H1 (cell line): ENCODE measurements at regions not wholly inside any gene's neighbourhood (a gene's known extent, or its start where the extent isn't known, plus 50 kb on each side); places are given as distances from the start of the nearest gene placed in this dataset.

Experiments
- CTCF ChIA-PET: fragments of 300-600 bp; sonication (Branson Sonifier 250); formaldehyde crosslinking; loops from one replicate; lab custom pipeline; 2021; ENCODE audit not compliant: partially characterized antibody; lab: Charles Lee
- POLR2A ChIA-PET: fragments of 300-600 bp; sonication (Branson Sonifier 250); formaldehyde crosslinking; loops from one replicate; lab custom pipeline; 2021; ENCODE audit warnings: inconsistent platforms; ENCODE audit not compliant: partially characterized antibody; lab: Charles Lee
- DNase-seq, 2 experiments: peaks; one replicate each; pipeline versions ENCODE4 v3.0.0 to v3.0.0-alpha.2; 2010 to 2022; ENCODE audit warnings: low spot score in 2 of 2, low read depth in 1 of 2, mixed read lengths in 1 of 2
- FAIRE-seq: peaks from 2 replicates; lab custom pipeline; 2011; peaks lifted over from hg19 to GRCh38; lab: Jason Lieb, UNC
- H2AFZ ChIP-seq: 2 replicates; pipeline ENCODE4 v1.8.1; 2012; ENCODE audit warnings: low read length, inconsistent platforms
- H2AK5ac ChIP-seq: 2 replicates; pipeline ENCODE4 v1.6.1; 2013; ENCODE audit warnings: low read depth, low read length
- H2BK120ac ChIP-seq: replicated peaks from 2 replicates; pipeline ENCODE3; 2013; ENCODE audit warnings: low read depth, low read length, inconsistent platforms
- H2BK12ac ChIP-seq: 2 replicates; pipeline ENCODE4 v1.6.1; 2013; ENCODE audit warnings: low read depth, low read length
- H2BK15ac ChIP-seq: 2 replicates; pipeline ENCODE4 v1.6.1; 2013; ENCODE audit warnings: low read length
- H2BK20ac ChIP-seq: 2 replicates; pipeline ENCODE4 v1.6.1; 2013; ENCODE audit warnings: low read length
- H2BK5ac ChIP-seq: 2 replicates; pipeline ENCODE4 v1.6.1; 2013; ENCODE audit warnings: low read depth, low read length
- H3K14ac ChIP-seq: 2 replicates; pipeline ENCODE4 v1.6.1; 2013; ENCODE audit warnings: inconsistent platforms; ENCODE audit not compliant: insufficient read length
- H3K18ac ChIP-seq: 2 replicates; pipeline ENCODE4 v1.6.1; 2013; ENCODE audit warnings: low read length; ENCODE audit errors: extremely low read depth
- H3K23ac ChIP-seq: 2 replicates; pipeline ENCODE4 v1.6.1; 2013; ENCODE audit warnings: inconsistent platforms; ENCODE audit not compliant: insufficient read length
- H3K23me2 ChIP-seq: 2 replicates; pipeline ENCODE4 v1.6.1; 2013; ENCODE audit warnings: low read depth, low read length
- H3K27ac ChIP-seq: 2 replicates; pipeline ENCODE4 v1.6.1; 2011; ENCODE audit warnings: low read depth, low read length, inconsistent platforms
- H3K27me3 ChIP-seq, 4 experiments: replicated peaks in 1 of 4; 1 replicate in 1 of 4; 2 replicates in 3 of 4; pipeline versions ENCODE4 v1.6.1 to v1.8.1; 2011 to 2013; ENCODE audit warnings: low read length in 3 of 4, mild to moderate bottlenecking in 3 of 4, inconsistent platforms in 2 of 4, mixed read lengths in 2 of 4, moderate library complexity in 1 of 4; ENCODE audit not compliant: control insufficient read depth in 3 of 4, insufficient read depth in 3 of 4; ENCODE audit errors: extremely low read depth in 1 of 4
- H3K36me3 ChIP-seq, 4 experiments: 2 replicates each; pipeline versions ENCODE4 v1.6.1 to v1.8.1; 2011 to 2013; ENCODE audit warnings: mild to moderate bottlenecking in 4 of 4, low read length in 3 of 4, moderate library complexity in 2 of 4, control low read depth in 1 of 4, inconsistent platforms in 1 of 4; ENCODE audit not compliant: insufficient read depth in 4 of 4, control insufficient read depth in 2 of 4
- H3K4ac ChIP-seq: replicated peaks from 2 replicates; pipeline ENCODE3; 2013; ENCODE audit warnings: low read length, low read depth, mixed read lengths, inconsistent platforms; ENCODE audit not compliant: insufficient read length
- H3K4me1 ChIP-seq, 4 experiments: replicated peaks in 1 of 4; 1 replicate in 1 of 4; 2 replicates in 3 of 4; pipeline versions ENCODE4 v1.6.1 to v1.8.1; 2011 to 2013; ENCODE audit warnings: low read length in 3 of 4, inconsistent platforms in 2 of 4, mixed read lengths in 1 of 4; ENCODE audit not compliant: insufficient read depth in 4 of 4, control insufficient read depth in 3 of 4
- H3K4me2 ChIP-seq, 2 experiments: 2 replicates each; pipeline versions ENCODE4 v1.6.1 to v1.8.1; 2011 to 2013; ENCODE audit warnings: low read depth in 2 of 2, low read length in 2 of 2, control low read depth in 1 of 2, inconsistent platforms in 1 of 2, mild to moderate bottlenecking in 1 of 2; ENCODE audit not compliant: insufficient read depth in 1 of 2
- H3K4me3 ChIP-seq, 4 experiments: fragments of 200-600, 300-600 bp in 1 of 4; sonication (generic), shearing (Covaris generic), sonication (Bioruptor Twin) in 1 of 4; 2 replicates each; pipeline versions ENCODE4 v1.5.1 to v1.8.1; 2011 to 2016; ENCODE audit warnings: low read length in 4 of 4, low read depth in 3 of 4, control low read depth in 2 of 4, inconsistent platforms in 2 of 4, mild to moderate bottlenecking in 2 of 4, mixed read lengths in 1 of 4, moderate library complexity in 1 of 4; ENCODE audit not compliant: insufficient read depth in 2 of 4; ENCODE audit errors: extremely low read depth in 1 of 4
- H3K56ac ChIP-seq: replicated peaks from 2 replicates; pipeline ENCODE3; 2013; ENCODE audit warnings: low read depth, mild to moderate bottlenecking, mixed read lengths, low read length, inconsistent platforms; ENCODE audit not compliant: insufficient read length
- H3K79me1 ChIP-seq: 2 replicates; pipeline ENCODE4 v1.6.1; 2013; ENCODE audit warnings: low read depth, low read length, control low read depth
- H3K79me2 ChIP-seq, 2 experiments: 2 replicates each; pipeline versions ENCODE4 v1.6.1 to v1.8.1; 2012 to 2013; ENCODE audit warnings: low read length in 2 of 2, mild to moderate bottlenecking in 2 of 2, inconsistent platforms in 1 of 2; ENCODE audit not compliant: insufficient read depth in 2 of 2, control insufficient read depth in 1 of 2
- H3K9ac ChIP-seq, 4 experiments: replicated peaks in 1 of 4; 1 replicate in 1 of 4; 2 replicates in 3 of 4; pipeline versions ENCODE4 v1.6.1 to v1.8.1; 2011 to 2013; ENCODE audit warnings: low read depth in 3 of 4, low read length in 3 of 4, control low read depth in 2 of 4, mild to moderate bottlenecking in 2 of 4, moderate library complexity in 2 of 4, inconsistent platforms in 1 of 4; ENCODE audit errors: extremely low read depth in 1 of 4
- H3K9me3 ChIP-seq, 2 experiments: 2 replicates each; pipeline versions ENCODE4 v1.6.1 to v1.8.1; 2012 to 2013; ENCODE audit warnings: mild to moderate bottlenecking in 2 of 2, moderate library complexity in 2 of 2, control low read depth in 1 of 2, inconsistent platforms in 1 of 2, low read depth in 1 of 2, low read length in 1 of 2, mixed read lengths in 1 of 2; ENCODE audit not compliant: insufficient read depth in 2 of 2
- H4K20me1 ChIP-seq, 2 experiments: replicated peaks in 1 of 2; 2 replicates each; pipeline versions ENCODE3 to v1.8.1; 2011 to 2013; ENCODE audit warnings: inconsistent platforms in 2 of 2, low read length in 2 of 2, mild to moderate bottlenecking in 1 of 2; ENCODE audit not compliant: insufficient read depth in 2 of 2, control insufficient read depth in 1 of 2
- H4K5ac ChIP-seq: 2 replicates; pipeline ENCODE4 v1.6.1; 2013; ENCODE audit warnings: low read length, low read depth, mixed read lengths, inconsistent platforms; ENCODE audit not compliant: insufficient read length
- H4K8ac ChIP-seq: 2 replicates; pipeline ENCODE4 v1.8.0; 2013; ENCODE audit warnings: mild to moderate bottlenecking, moderate library complexity, low read length, inconsistent platforms; ENCODE audit not compliant: insufficient read depth; ENCODE audit errors: extremely low read depth
- H4K91ac ChIP-seq: replicated peaks from 2 replicates; pipeline ENCODE3; 2013; ENCODE audit warnings: low read length, mixed read lengths, inconsistent platforms; ENCODE audit not compliant: insufficient read length
- ASH2L ChIP-seq: fragments of 200-600, 300-600 bp; sonication (generic); IDR thresholded peaks from one replicate; pipeline ENCODE4 v1.7.1; 2017; ENCODE audit warnings: low read length
- CBX5 ChIP-seq: fragments of 300-800, 300-1000 bp; sonication (generic); IDR thresholded peaks from 2 replicates; pipeline ENCODE4 v1.7.1; 2016; ENCODE audit warnings: antibody characterized with exemption, low read length, low read depth
- CHD2 ChIP-seq: IDR thresholded peaks from 2 replicates; pipeline ENCODE4 v1.6.1; 2012; ENCODE audit warnings: low read length, improper control_type of control experiment
- GABPA ChIP-seq: IDR thresholded peaks from 2 replicates; pipeline ENCODE4 v1.6.1; 2011; ENCODE audit warnings: mild to moderate bottlenecking, low read length, moderate library complexity, borderline replicate concordance; ENCODE audit not compliant: insufficient read depth
- HDAC2 ChIP-seq, 2 experiments: fragments of 300-600 bp in 1 of 2; sonication (generic) in 1 of 2; IDR thresholded peaks; 2 replicates each; pipeline ENCODE4 v1.6.1; 2011 to 2012; ENCODE audit warnings: low read depth in 2 of 2, low read length in 2 of 2, mild to moderate bottlenecking in 2 of 2, moderate library complexity in 2 of 2, borderline replicate concordance in 1 of 2, inconsistent platforms in 1 of 2
- HDAC6 ChIP-seq: IDR thresholded peaks from one replicate; pipeline ENCODE4 v1.7.1; 2012; ENCODE audit warnings: low read depth, mild to moderate bottlenecking, inconsistent platforms, low read length, moderate library complexity
- JUN ChIP-seq: IDR thresholded peaks from 2 replicates; pipeline ENCODE4 v1.6.1; 2011; ENCODE audit warnings: low read depth, mild to moderate bottlenecking, improper control_type of control experiment, low read length
- JUND ChIP-seq: IDR thresholded peaks from 2 replicates; pipeline ENCODE4 v1.6.1; 2011; ENCODE audit warnings: mild to moderate bottlenecking, improper control_type of control experiment, low read length
- KDM4A ChIP-seq: IDR thresholded peaks from one replicate; pipeline ENCODE4 v1.7.1; 2012; ENCODE audit warnings: low read depth, mild to moderate bottlenecking, moderate library complexity, low read length, inconsistent platforms; ENCODE audit not compliant: severe bottlenecking
- RBBP5 ChIP-seq: IDR thresholded peaks from 2 replicates; pipeline ENCODE4 v1.7.1; 2012; ENCODE audit warnings: low read depth, mild to moderate bottlenecking, inconsistent platforms, low read length, moderate library complexity, borderline replicate concordance
- RXRA ChIP-seq: IDR thresholded peaks from 2 replicates; pipeline ENCODE4 v1.6.1; 2011; ENCODE audit warnings: low read depth, mild to moderate bottlenecking, low read length, moderate library complexity; ENCODE audit not compliant: insufficient read depth
- SIRT6 ChIP-seq: IDR thresholded peaks from one replicate; pipeline ENCODE4 v1.7.1; 2012; ENCODE audit warnings: low read length, inconsistent platforms
- SRF ChIP-seq: IDR thresholded peaks from 2 replicates; pipeline ENCODE4 v1.6.1; 2011; ENCODE audit warnings: mild to moderate bottlenecking, low read depth, low read length, moderate library complexity
- TBP ChIP-seq: IDR thresholded peaks from 2 replicates; pipeline ENCODE4 v1.6.1; 2011; ENCODE audit warnings: low read depth, low read length, improper control_type of control experiment
- WGBS, 2 experiments: shearing (Covaris generic) in 1 of 2; methylation state at CpG; one replicate each; pipeline versions ENCODE4 v1.1.6 to v1.1.7; 2013 to 2015; ENCODE audit warnings: low lambda C conversion rate in 2 of 2, mixed read lengths in 2 of 2, inconsistent platforms in 1 of 2, low coverage in 1 of 2, missing lambda C conversion rate in 1 of 2; ENCODE audit not compliant: insufficient replicate concordance in 2 of 2, insufficient coverage in 1 of 2, insufficient read length in 1 of 2; ENCODE audit errors: extremely low coverage in 1 of 2, missing lambda C conversion rate in 1 of 2; 5-methylcytosine and 5-hydroxymethylcytosine counted together
- TF ChIP-seq, protein P1 (sequence below): IDR thresholded peaks from 2 replicates; pipeline ENCODE4 v1.6.1; 2011; ENCODE audit warnings: low read depth, mild to moderate bottlenecking, low read length; ENCODE audit not compliant: insufficient read depth

GRCh38 chr14:62084020-62084419, 321.8 kb downstream of the SNAPC1 start:
- H3K23ac ChIP-seq = no peak overlapping the region
- H3K4me3 ChIP-seq = no peak overlapping the region
- H3K27me3 ChIP-seq = no peaks in the 10 kb centered on the region
- POLR2A ChIA-PET = no interaction called here
- no peaks in the 10 kb centered on the region for H3K36me3 ChIP-seq
- FAIRE-seq (no peak), DNase-seq (no peak)
- H3K79me2 ChIP-seq = no peaks in the 10 kb centered on the region
- H4K5ac ChIP-seq = no peak overlapping the region
- no peak overlapping the region for H2BK5ac ChIP-seq
- no peaks in the 10 kb centered on the region for H4K20me1 ChIP-seq
- H2BK120ac ChIP-seq = no peak overlapping the region
- no peak overlapping the region for H2BK15ac ChIP-seq
- no peak overlapping the region for H3K4ac ChIP-seq
- no peaks in the 10 kb centered on the region for H3K79me1 ChIP-seq
- no peak overlapping the region for H4K91ac ChIP-seq
- H2BK20ac ChIP-seq = no peak overlapping the region
- H3K4me1 ChIP-seq = no peaks in the 10 kb centered on the region
- no peak overlapping the region for H2BK12ac ChIP-seq
- no peak overlapping the region for H2AFZ ChIP-seq
- no peak overlapping the region for H4K8ac ChIP-seq
- CTCF ChIA-PET = interaction anchor here (0.6 to 1.4 kb wide), 4 partner anchors 130 to 225 kb away, joined by 3 read pairs; no protein-coding TSS in a partner anchor
- H3K9me3 ChIP-seq = 0 out of 4 replicates have a peak, but pooled peaks cover 2 to 7% of the 10 kb centered on the region in 2 experiments
- no peaks in the 10 kb centered on the region for H3K23me2 ChIP-seq
- H3K27ac ChIP-seq = no peak overlapping the region
- H3K56ac ChIP-seq = no peak overlapping the region
- no peak overlapping the region for H3K9ac ChIP-seq
- WGBS, 2 experiments = 88% methylated on average over 17 of the region's 17 CpGs; no CpG with 5 or more reads in 1 of the 2 experiments
- H3K14ac ChIP-seq = no peak overlapping the region
- no peak overlapping the region for H3K4me2 ChIP-seq
- H2AK5ac ChIP-seq = no peak overlapping the region
- H3K18ac ChIP-seq = no peak overlapping the region
- TF ChIP-seq CBX5 (no peak), HDAC6 (no peak), ASH2L (no peak), SRF (no peak), CHD2 (no peak), JUN (no peak), TBP (no peak), KDM4A (no peak), HDAC2 (IDR thresholded peaks at IDR 0.05; ENCODE audit: borderline replicate concordance in 1 of 2, low read depth in 2 of 2, low read length in 2 of 2) (no peak), GABPA (no peak), SIRT6 (no peak), RXRA (no peak), RBBP5 (no peak), JUND (no peak)
- TF ChIP-seq, protein P1, sequence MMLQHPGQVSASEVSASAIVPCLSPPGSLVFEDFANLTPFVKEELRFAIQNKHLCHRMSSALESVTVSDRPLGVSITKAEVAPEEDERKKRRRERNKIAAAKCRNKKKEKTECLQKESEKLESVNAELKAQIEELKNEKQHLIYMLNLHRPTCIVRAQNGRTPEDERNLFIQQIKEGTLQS = no peak
